UCSD-AML1 (cell line): ENCODE measurements at regions not wholly inside any gene's neighbourhood (a gene's known extent, or its start where the extent isn't known, plus 50 kb on each side); places are given as distances from the start of the nearest gene placed in this dataset.
"Not testable (repeated sequence)": the region's sequence is repeated elsewhere in the genome, so short reads cannot be mapped to it uniquely, and the experiment has no call there.

Experiments
- DNase-seq: peaks from one replicate; lab custom pipeline; 2025; ENCODE audit not compliant: unreplicated experiment; lab: John Stamatoyannopoulos, UW

- peak; percentile 38 for DNase-seq
Measured at GRCh38 chr6:137707590-137708360, 159.3 kb upstream of the TNFAIP3 start.

GRCh38 chr6:137708481-137708880, 158.6 kb upstream of the TNFAIP3 start:
- DNase-seq: no peak

GRCh38 chr6:137709424-137710236, 157.4 kb upstream of the TNFAIP3 start:
- DNase-seq: no peak

DNA sequence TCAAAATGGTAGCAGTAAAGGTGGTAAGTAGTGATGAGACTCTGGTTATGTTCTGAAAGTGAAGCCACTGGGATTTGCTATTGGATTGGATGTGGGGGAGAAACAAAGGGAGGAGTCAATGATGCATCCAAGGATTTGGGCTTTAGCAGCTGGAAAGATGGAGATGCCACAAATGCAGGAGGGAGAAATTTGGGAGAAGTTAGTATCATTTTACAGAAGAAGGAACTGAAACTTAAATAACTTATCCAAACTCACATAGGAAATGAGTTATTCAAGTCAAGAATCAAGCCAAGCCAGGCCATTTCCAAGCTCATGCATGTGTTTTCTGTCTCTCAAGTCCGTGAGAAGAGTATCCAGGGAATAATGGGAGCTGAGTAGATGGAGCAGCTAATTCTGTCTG, 155.1 kb upstream of the TNFAIP3 start:
- DNase-seq: no peak

DNA sequence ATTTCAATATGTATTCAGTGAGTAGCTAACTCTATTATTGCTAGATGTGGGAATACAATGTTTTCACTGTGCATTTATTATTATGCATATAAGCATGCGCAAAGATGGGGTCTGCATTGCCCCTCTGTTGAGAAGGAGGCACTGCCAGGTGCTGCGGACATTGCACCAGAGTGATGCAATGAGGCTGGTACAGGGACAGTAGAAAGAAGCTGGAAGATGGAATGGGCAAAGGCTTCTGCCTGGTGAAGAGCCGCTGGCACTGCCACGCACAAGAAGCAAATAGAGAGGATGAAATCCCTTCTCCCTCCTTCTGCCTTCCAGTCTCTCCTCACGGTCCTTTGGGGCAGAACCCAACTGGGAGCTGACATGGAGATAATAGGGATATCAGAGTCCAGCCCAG, 154.5 kb upstream of the TNFAIP3 start:
- DNase-seq: no peak

DNA sequence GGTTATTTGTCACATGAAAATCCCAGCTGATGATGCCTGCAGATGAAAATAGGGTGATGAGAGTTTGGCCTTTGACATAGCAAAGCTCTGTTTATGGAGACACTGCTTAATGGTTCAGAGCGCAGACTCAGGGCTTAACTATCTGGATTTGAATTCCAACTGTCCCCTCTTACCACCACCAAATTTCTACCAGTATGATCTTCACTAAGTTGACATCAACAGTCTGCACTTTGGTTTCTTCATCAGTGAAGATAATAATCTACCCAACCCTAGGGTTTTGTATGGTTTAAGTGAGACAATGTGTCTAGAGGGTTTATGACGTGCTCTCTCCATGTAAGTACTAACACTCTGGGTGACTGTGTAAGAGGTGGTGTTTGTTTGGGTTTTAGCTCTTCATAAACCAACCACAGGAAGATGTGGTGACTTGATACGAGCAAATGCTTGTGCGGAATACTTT, 151.4 kb upstream of the TNFAIP3 start:
- DNase-seq: no peak

GRCh38 chr6:137717074-137718073, 149.7 kb upstream of the TNFAIP3 start:
- DNase-seq: no peak

DNA sequence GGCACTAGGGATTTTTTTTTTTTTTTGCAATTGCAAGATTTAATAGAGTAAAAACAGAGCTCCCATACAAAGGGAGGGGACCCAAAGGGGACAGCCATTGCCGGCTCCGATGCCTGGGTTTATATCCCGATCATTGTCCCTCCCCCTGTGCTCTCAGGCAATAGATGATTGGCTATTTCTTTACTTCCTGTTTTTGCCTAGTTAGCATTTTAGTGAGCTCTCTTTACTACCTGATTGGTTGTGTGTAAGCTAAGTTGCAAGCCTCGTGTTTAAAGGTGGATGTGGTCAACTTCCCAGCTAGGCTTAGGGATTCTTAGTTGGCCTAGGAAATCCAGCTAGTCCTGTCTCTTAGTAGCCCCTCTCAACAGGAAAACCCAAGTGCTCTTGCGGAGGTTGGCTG, 148.2 kb upstream of the TNFAIP3 start:
- DNase-seq: not testable (repeated sequence)

DNA sequence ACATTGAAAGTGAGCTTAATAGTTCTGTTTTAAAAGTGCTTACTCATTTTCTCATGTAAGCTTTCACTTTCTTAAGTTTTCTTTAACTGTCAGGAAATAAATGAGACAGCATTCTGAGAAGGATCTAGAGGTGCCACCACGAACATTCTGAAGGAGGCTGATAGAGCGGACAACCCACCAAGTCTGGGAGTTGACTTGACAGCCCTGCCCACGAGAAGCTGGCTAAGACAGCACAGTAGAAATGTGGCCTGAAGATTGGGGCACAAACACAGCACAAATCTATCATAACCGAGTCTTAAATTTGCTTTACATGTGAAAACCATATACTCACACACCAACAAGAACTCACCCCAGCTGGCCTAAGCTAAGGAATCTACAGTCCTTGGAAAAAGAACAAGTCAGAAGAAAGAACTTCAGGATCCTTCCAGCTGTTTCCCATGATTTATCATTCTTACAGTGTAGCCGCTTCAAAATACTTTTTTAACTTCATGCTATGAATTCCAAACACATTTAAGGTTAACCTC, 144.2 kb upstream of the TNFAIP3 start:
- DNase-seq: peak; percentile 70

DNA sequence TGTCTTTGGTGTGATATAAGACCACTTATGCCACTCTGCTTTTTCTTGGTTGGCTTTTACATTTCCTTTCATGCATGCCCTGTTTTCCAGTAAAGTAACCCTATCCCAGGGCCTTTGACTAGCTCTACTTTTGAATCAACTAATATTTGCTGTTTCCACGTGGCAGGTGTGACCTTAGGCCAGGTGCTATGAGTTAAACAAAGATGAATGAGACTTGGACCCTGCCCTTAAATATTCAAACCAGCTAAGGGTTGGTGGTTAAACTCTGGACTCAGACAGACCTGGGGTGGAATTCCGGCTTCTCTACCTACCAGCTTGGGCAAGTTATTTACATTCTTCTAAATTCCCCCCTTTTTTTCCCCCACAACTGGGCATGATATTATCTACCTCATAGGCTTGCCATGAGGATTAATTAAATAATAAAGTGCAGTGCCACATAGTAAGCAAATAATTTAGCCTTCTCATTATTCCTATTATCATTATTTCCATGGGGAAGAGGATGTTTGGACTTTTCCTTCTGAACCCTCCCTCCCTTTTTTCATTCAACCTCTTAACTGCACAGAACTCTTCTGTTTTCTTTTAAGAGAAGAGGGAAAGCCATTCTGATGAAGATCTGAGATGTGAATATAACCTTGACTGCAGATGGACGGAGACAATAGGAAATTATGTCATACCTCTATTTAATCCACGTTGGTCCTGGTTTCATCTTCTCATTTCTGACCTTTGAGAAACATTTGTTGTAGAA, 143.6 kb upstream of the TNFAIP3 start:
- no peak for DNase-seq

DNA sequence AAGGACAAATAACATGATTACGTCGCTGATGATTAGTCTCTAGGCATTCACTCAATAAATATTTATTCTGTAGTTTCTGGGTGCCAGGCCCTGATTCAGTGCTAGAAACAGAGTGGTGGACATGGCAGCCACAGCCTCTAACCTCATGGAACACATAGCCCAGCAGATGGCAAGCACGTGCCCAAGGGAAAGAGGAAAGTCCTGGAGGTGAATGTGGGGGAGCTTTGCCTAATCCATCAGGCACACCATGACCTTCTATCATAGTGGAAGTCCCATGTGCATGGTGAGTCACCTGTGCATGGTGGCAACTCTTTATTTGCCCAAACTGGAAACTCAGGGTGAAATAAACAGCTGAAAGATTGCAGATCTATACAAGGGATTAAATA, 143.0 kb upstream of the TNFAIP3 start:
- DNase-seq: no peak

GRCh38 chr6:137724495-137725211, 142.4 kb upstream of the TNFAIP3 start:
- no peak for DNase-seq

- DNase-seq: no peak
Measured at GRCh38 chr6:137725949-137726348, 141.1 kb upstream of the TNFAIP3 start.

DNA sequence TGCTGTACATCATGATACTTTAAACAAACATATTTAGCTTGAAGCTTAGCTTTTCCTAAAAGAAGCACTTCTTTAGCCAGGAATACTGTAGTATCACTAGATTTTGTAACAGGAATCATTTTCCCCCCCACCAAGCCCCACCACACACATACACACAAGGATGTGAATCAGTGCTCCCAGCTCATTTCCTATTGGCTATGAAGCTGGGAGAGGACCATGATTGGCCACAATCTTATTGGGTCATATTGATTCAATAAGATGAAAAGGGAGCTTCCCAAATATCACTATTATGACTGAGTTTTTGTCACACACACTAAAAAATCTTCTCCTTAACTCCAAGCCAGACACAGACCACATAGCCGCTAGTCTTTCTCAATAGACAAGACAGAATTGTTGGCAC, 140.5 kb upstream of the TNFAIP3 start:
- DNase-seq: no peak

GRCh38 chr6:137727216-137727765, 139.8 kb upstream of the TNFAIP3 start:
- no peak for DNase-seq

DNA sequence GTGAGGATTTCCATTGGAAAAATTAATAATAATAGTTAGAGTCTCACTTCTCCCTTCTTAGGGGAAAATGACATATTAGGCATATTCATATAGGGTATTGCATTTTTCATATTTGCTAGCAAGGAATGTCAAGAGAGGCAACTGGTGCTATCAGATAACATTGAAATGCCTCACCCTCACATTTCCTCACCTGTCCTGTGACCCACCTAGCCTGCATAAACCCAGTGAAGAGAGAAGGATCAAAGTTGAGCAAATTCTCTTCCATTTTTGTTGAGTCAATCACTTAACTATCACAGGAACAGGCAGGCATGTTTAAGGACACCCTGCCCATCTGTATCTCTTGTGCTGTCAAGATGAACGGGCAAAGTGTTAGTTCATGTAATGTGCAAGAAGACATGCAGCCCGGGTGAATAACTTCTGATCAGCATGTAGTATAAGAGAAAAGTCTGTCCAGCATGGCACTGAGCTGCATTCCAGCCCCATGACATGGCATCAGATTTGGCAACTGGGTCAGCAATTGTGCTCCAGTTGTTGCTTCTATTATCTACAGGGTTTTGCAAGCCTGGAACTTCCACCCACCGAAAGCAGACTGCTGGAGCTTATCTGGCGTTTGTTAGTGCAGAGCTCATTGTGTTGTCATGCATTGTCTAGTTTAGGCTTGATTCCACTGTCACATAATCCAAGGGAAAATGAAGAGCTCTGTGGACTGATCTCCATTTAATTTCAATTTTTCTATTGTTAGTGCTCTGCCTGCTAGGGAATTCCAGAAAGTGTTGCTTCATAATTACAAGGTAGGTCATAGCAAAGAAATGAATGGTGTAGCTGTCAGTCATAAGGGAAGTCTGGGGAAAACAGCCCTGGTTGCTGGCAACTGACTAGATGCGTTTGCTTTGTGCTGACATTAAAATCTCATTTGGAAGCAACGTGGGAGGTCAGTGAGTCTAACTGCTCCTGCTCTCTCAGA, 138.4 kb upstream of the TNFAIP3 start:
- no peak for DNase-seq

- no peak for DNase-seq
Measured at GRCh38 chr6:137729866-137730629, 137.0 kb upstream of the TNFAIP3 start.
